HT1080 (cell line): ENCODE measurements at regions not wholly inside any gene's neighbourhood (a gene's known extent, or its start where the extent isn't known, plus 50 kb on each side); places are given as distances from the start of the nearest gene placed in this dataset.

Experiments
- DNase-seq: peaks from one replicate; pipeline ENCODE4 v3.0.0-alpha.2; 2015; ENCODE audit warnings: low read depth

DNA sequence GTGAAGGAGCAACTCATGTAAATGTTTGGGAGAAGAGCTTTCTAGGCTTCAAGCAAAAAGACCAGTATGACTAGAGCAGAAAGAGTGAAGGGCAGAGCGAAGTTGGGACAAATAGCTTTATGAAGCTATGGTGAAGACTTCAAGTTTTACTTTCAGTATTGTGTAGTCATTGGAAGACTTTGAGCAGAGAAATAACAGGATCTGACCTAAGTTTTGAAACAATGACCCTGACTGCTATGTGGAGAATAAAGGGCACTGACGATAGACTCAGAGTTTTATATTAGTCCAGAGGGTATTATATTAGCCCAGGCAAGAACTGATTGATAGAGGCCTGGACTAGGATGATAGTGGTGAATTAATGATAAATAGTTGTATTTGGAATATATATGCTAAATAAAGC lies 187.3 kb downstream of the KTN1 start:
- no peak for DNase-seq

DNA sequence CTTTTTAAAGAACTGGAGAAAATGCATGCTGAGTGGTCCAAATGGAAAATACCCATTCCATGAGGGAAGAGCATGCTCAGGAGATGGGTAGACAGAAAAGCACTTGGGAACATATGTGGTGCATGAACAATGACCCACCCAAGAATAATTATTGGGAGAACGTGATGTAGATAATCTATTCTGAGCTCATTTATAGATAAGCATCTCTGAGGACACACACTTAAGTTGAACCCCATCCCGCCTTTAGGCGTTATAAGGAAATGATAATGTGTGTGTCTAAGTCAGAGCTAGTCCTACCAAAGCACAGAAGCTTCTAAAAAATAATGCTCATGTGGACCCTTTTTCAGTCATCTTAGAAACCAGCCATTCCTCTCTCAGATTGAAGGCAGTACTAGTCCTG lies 189.9 kb downstream of the KTN1 start:
- no peak for DNase-seq

DNA sequence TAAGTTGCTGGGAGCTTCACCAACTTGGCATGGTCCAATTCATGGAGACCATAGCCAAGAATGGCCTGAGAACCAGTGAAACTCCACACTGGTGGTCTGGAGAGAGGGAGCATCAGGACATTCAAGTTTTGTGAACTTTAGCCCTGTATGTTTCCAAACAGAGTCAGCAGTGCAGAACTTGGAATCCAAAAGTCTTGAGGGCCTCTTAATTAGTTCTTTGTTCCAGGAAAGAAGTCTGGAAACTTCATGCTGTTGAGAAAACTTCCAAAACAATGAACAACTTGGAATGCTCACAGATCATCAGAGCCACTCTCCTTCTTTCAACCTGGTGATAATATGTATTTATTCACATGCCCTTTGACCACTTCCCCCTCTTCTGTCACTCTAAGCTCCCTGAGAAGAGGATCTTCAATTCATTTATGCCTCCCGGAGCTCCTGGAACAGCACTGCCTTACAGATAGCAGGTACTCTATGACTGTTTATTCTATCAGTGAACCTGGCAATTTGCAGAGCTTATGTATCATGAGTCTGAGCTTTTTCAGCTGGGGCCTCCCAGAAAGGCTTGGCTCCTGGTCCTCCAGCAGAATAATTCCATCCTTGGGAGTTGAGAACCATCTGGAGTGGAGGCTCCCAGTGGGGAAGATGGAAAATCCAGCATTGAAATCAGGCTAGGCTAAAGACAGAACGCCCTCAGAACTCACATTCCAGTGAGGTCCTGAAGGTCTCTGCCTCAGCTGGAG lies 191.4 kb downstream of the KTN1 start:
- no peak for DNase-seq

DNA sequence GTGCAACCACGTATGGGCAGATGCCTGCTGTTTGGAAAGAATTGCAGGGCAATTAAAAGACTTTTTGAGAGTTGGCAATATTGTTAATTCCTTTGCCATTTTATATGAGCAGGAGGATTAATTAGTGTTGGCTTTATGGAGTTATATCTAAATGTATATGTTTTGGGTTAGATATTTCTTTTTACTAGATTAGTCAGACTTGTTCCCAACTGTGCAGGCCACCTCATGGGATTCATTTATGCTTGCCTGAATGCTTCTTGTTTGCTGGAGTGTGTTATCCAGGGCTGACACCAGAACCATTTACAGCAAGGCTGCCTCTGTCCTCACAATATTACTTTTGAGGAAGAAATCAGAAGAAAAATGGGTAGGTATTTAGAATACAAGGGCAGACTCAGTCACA lies 192.5 kb downstream of the KTN1 start:
- no peak for DNase-seq

DNA sequence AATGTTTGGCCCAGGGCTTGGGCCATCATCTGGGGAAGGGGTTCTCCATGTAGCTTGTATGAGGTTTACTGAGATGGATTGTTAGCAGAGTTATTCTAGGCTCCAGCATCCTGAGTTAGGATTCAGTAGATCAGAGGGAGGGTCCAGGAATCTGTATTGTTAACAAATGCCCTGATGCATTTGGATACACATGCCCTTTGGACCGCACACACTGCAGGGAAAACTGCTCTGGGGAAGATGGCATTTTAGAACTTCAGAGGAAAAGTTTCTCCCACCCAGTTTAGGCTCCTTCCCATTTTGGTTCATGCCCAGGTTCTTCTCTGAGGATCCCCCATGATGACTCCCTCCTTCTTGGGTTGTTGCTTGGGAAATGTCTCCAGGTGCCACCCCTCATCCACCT lies 193.3 kb downstream of the KTN1 start:
- DNase-seq: no peak

DNA sequence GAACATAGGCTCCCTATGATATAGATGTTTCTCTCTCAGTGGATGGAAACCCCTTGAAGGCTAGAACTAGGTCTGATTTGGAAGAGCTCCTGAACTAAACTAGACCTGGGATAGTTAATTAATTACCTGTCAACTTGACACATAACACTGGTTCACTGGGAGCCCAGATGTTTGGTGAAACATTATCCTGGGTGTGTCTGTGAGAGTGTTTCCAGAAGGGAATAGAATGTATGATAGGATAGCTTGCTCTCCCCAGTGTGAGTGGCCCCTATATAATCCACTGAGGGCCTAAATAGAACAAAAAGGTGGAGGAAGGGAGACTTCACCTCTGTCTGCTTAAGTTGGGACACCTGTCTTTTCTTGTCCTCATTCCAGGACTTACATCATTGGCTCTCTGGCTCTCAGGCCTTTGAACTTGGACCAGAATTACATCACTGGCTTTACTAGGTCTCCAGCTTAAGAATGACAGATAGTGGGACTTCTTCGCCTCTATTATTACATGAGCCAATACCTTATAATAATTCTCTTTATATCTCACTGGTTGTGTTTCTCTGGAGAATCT lies 194.1 kb downstream of the KTN1 start:
- no peak for DNase-seq

DNA sequence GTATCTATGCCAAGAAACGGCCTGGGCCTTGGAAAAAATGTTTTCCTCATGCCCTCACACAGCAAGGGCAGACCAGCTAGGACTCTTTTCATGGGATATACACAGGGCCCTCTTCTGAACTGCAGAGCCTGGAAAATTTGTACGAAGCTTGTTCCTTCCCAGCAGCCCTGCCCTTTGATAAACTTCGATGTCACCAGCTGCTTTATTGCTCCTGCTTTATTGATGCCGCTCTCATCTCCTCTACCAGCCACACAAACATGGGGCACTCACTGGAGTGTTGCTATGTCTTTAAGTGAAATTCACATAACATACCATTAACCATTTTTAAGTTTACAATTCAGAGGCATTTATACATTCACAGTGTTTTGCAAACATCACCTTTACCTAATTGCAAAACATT lies 197.9 kb downstream of the KTN1 start:
- DNase-seq: no peak

DNA sequence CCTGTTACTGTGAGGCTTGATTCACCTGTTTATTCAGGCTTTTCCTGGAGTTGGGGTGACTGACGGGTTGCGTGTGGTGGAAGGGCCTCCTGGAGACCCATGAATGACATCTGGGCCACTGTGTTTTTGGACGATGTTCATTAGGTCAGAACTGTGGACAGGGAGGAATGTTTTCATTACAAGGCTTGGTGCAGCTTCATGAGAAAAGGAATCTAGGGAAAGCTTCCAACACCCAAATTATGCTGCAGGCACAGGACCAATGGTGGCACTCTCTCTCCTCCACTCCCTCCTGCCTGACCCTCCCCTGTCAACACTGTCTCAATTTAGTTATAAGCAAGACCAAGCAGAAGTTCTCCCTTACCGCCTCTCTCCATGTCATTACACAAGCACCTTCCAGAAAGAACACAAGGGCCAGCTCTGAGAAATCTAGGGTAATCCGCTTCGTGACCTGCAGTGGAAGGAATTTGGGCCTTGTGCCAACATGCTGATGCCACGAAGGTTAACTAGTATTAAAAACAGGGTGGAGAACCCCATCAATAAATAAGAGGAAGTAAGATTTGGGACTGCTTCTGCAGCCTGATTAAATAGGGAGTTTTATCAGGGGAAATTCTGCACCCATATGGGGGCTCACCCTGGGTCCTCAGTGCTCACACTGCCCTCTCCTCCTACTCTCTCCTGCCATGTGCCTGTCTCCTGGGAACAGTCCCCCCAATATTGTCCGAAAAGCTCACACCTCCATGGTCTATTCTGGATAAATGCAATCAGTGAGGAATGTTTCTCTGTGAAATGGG lies 200.3 kb downstream of the KTN1 start:
- DNase-seq: no peak

DNA sequence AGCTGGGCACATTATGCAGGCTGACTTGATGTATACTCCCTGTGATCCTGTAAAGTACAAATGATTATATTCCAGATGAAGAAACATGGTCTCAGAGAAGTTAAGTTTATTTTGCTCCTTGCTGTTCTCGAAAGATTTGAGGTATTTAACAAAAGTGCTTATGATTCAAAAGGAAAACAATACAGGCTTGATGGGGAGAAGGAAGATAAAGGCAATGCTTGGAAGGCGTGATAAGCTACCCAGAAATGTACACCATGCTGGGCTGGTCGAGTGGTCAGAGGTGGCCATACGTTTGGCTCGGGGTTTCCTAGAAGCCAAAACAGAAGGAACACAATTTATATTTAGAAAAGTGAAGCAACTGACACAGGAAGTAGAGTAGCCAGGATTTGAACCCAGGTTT lies 201.0 kb downstream of the KTN1 start:
- DNase-seq: no peak

DNA sequence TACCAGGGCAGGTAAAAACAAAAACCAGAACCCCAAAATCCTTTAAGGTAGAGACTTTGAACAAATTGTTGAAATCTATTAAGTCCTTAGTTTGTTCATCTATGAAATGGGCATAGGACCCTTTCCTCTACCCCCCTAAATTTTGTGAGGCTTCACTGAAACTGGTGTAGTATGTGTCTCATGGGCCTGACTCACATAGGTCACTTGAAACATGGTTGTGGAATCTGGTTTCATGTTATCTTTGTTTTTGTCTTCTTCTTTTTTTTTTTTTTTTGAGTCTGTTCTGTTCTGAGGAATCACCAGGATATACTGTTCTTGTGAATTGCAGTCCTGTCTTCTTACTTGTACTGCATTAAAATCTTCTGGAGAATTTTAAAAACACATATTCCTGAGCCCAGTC lies 202.2 kb downstream of the KTN1 start:
- no peak for DNase-seq

DNA sequence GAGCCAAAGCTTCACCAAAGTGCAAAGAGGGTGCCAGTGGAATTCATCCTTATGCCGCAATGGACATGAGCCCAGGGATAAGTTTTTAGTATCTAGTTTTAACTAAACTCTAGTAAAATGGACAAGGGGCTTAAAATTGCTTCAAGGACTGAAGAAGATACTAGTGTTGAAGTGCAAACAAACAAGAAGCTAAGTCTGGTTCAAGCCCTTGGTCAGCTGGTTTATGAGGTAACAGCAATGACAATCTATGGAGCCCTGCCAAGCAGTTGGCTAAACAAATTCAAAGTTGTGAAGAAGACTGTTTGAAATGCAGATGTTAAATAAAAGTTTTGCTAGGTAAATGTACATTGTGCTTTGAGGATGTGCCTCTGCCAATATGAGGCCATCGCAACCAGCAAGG lies 209.4 kb downstream of the KTN1 start:
- DNase-seq: no peak

DNA sequence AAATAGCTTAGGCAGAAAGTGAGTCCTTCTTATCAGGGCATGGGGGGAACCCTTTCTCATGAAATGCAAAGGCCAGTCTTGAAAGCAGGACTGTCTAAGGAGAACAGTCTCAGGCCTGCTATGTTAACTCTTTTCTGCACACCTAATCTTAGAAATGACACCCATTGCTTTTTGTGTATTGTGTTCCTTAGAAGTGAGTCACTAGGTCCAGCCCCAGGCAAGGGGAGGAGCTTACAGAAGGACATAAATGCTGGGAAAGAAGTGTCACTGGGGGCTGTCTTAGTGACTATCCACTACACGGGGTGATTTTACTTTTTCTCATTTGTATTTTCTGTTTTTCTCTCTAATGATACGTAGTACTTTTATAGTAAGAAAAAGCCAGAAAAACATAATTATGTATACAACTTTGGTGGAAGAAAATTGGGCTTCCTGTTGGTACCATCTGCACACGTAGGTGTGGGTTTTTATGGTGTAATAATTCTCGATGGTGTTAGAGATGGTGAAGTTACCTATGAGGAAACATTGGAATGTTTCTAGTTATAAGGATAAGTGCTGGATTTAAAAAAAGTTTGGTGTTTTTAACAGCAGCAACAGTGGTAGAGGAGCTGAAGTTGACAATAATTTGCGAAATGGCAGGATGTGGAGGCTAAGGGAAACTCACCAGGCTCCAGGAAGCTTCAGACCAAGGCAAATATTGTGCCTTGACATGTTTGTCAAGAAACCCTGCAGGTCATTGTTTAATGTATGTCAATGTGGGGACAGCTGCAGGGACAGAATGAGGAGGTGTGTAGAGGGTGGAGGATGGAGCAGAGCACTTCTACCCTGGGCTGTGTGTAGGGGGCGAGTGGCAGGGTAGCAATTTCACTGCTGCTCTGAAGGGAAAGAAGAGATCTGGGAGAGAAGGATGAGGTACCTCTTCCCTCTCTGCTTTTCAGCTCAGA lies 214.9 kb downstream of the KTN1 start:
- DNase-seq: peak; percentile 64

DNA sequence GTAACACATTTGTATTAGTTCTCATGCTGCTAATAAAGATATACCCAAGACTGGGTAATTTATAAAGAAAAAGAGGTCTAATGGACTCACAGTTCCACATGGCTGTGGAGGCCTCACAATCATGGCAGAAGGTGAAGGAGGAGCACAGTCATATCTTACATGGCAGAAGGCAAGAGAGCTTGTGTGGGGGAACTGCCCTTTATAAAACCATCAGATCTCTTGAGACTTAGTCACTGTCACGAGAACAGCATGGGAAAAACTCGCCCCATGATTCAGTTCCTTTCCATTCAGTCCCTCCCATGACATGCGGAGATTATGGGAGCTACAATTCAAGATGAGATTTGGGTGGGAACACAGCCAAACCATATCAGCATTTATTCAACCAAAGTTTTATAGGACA lies 216.5 kb downstream of the KTN1 start:
- DNase-seq: peak; percentile 79

DNA sequence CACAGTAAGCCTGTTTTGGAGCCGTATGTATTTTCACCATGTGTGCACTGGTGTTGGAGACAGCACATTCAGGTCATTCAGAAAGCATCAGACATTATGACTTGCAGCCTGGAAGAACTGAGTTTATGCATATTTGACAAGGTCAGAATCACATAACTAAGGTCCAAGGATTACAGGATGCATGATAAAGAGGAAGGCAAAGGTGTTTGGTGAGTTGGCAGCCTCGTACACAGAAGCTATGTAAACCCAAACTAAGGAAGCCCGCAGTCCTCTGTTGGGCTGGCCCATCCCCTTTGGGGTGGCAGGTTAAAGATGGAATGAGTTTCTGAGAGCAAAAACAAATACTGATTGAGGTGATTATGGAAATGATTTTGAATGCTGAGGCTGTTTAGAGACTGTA lies 218.4 kb downstream of the KTN1 start:
- DNase-seq: no peak

DNA sequence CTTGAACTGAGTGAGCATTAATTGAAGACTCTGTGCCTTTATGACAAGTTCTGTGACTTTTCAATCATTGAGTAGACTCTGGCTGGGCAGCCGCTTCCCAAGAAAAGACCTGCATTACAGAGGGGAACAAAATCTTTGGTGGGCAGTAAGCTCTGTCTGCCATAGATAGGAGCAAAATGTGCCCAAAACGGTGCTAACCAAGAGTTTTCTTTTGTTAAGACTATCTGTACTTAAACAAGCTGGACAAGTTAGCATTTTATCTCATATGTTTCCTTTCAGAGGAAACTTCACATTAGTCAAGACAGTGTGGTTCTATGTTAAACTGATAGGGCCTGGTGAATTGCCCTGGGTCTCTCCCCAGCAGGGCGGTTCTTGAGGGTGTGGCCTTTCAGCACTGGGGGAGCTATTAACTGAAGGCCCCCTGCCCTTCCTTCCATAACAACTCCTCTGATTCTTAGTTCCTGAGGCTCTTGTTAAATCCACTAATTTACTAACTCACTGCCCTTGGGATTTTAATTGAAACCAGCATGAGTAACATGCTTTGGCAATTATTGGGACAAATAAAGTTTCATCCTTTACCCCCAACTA lies 219.6 kb downstream of the KTN1 start:
- no peak for DNase-seq

DNA sequence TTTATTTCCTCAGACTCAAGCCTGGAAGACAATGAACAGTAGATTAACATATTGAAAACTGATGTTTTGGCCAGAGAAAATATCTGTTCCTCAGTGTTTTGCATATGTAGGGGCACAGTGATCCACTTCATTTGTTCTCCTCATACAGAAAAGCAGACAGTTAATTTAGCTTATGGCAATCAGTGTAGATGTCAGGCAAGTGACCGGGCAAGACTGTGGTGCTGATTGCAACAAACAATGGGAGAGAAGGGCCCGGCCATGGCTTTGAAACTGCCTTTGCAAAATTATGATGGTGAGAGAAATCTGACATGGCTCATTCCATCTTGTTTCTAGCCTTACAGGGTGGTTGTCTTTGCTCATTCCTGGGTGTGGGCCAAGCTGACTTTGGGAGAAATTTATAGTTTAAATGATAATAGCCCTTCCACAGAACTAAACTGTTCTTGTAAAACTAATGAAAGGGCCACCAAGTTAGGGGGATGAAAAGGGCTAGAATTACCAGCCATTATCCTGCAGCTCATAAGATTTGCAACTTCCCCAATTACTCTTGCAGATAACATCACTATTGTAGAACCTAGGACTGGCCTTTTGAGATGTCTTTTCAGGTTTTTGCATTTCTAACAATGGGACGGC lies 220.3 kb downstream of the KTN1 start:
- no peak for DNase-seq

DNA sequence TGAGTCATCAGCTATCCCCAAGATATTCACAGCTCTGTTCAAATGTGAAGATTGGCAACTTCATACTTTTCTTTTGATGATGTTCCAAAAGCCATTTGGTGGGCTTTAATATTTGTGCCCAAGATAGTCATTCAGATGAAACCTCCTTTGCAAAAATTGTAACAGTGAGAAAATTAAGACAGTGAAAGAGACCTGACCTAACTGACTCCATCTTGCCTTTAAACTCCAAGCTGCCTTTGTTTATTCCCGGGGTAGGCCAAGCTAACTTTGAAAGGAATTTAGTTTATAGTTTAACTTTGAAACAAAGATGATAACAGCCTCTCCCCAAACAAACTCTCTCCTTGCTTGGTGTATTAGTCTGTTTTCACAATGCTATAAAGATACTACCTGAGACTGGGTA lies 221.1 kb downstream of the KTN1 start:
- no peak for DNase-seq

DNA sequence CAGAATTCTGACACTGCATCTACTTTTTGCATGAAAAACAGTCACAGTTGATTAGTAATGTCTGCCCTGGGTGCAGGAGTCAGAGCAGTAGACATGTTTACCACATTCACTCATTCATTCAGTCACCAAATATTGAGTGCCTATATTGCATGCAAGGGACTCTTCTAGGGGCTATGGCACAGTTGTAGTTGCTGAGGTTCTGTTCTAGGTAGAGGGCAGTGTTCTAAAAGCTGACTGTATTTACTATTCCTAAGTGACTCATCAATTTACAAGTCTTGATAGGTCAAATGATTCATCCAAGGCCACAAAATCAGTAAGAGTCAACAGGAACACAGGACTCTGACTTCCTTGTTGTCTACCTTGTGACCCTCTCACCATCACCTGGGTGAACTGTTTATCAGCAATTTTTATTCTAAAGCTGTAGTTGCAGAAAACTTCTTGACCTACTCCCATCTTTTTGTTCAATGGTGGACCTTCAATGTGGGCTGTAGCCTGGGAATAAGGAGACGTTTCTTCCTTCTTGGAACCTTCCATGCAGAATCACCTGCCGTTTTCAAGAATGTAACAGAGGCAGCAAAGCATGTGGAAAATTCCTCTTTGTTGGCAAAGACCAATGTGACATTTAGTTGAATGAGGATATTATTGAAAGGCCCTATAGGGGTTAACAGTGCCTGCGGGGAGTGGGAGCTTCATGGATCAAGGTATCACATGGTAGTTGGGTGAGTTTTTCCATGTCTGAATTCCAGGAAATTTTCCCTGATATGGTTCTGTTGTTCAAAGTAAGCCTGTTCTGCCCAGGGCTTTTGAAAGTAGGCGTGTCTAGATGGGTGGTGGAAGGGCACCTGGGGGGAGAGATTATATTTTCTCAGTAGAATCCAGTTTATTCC lies 223.2 kb downstream of the KTN1 start:
- peak; percentile 78 for DNase-seq

DNA sequence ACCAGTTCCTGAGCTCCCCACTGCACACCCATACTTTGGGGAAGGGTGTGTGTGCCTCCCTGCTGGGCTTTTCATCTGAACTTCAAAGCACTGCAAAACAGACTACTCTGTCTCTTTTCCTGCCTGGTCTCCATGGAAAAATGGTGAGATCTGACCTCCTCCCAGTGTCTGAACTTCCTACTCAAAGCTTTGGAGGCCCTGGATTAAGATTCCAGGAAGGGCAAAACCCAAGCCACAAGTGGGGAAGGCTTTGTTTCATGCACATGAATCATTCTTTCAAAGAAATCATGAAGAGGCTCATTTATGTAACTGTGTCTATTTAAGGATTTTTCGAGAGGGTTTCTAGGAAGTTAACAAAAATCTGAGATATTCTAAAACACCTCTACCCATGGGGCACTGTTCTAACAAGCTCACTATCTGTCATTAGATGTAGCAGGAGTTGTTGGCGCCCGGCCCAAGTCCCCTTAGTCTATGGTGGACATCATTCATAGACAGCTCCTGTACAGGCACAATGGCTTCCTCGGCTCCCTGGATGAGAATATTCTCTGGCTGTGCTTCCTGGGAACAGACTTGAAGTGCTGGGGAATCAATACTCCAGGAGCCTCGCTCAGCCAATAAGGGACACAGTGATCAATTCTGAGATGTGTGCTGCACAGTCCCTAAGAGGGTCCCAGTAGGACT lies 224.0 kb downstream of the KTN1 start:
- DNase-seq: peak; percentile 52
